Lung (tissue), 11 donors: ENCODE measurements at regions not wholly inside any gene's neighbourhood (a gene's known extent, or its start where the extent isn't known, plus 50 kb on each side); places are given as distances from the start of the nearest gene placed in this dataset.

Source experiments
- ATAC-seq: fragments of 200-7000 bp; cut with Tn5 transposase; one replicate; pipeline ENCODE4 v1.9.1; 2020; ENCODE audit warnings: moderate number of reproducible peaks; ENCODE audit not compliant: insufficient read depth, low FRiP score
- DNase-seq, 3 donors: peaks; one replicate each; pipeline ENCODE4 v3.0.0-alpha.2; 2013 to 2017
- H3K27ac ChIP-seq, 2 donors: one replicate each; pipeline ENCODE4 v1.5.1; 2013; ENCODE audit warnings: mild to moderate bottlenecking in 2 of 2, moderate library complexity in 2 of 2, control low read depth in 1 of 2, inconsistent platforms in 1 of 2, low read depth in 1 of 2, low read length in 1 of 2
- H3K27me3 ChIP-seq, 3 donors: one replicate each; pipeline ENCODE4 v1.5.1; 2013; ENCODE audit warnings: low read length in 2 of 3; ENCODE audit not compliant: control insufficient read depth in 3 of 3, insufficient read depth in 3 of 3
- H3K36me3 ChIP-seq, 4 donors: one replicate each; pipeline ENCODE4 v1.5.1; 2013; ENCODE audit warnings: low read length in 4 of 4, mild to moderate bottlenecking in 1 of 4, moderate library complexity in 1 of 4; ENCODE audit not compliant: control insufficient read depth in 4 of 4, insufficient read depth in 4 of 4
- H3K4me1 ChIP-seq, 5 donors: one replicate each; pipeline ENCODE4 v1.5.1; 2013; ENCODE audit warnings: low read length in 5 of 5, mild to moderate bottlenecking in 2 of 5, moderate library complexity in 1 of 5; ENCODE audit not compliant: control insufficient read depth in 5 of 5, insufficient read depth in 5 of 5
- H3K4me3 ChIP-seq: one replicate; pipeline ENCODE4 v1.5.1; 2013; ENCODE audit warnings: mild to moderate bottlenecking, control low read depth, moderate library complexity
- H3K9ac ChIP-seq, 2 donors: one replicate each; pipeline ENCODE4 v1.5.1; 2013; ENCODE audit warnings: low read length in 2 of 2, control low read depth in 1 of 2; ENCODE audit not compliant: insufficient read depth in 1 of 2
- H3K9me3 ChIP-seq, 4 donors: one replicate each; pipeline ENCODE4 v1.5.1; 2013; ENCODE audit warnings: low read length in 3 of 4, mild to moderate bottlenecking in 1 of 4, moderate library complexity in 1 of 4; ENCODE audit not compliant: control insufficient read depth in 4 of 4, insufficient read depth in 3 of 4
- CTCF ChIP-seq: IDR thresholded peaks from 2 replicates; pipeline ENCODE4 v1.5.1; 2012; ENCODE audit warnings: mild to moderate bottlenecking; ENCODE audit errors: control extremely low read depth, extremely low read depth
- WGBS, 2 donors: extraction: QIAGEN DNeasy Blood & Tissue Kit; methylation state at CpG; one replicate each; pipeline ENCODE4 v1.1.7; 2013; 5-methylcytosine and 5-hydroxymethylcytosine counted together
- donor health status: control.
- donor health status: control.
- donor health status: Bipolar disorder and iron deficiency.
- donor health status: healthy.
- donor health status: DM: yes; HTN: yes; CAD: no.

GRCh38 chr6:167422934-167423333 lies 98.0 kb downstream of the TTLL2 start:
- H3K4me1 ChIP-seq, result peaks cover 0 to 8% (median 6%) of the 10 kb centered on the region in 5 donors
- no peaks in the 10 kb centered on the region for H3K9me3 ChIP-seq
- H3K27me3 ChIP-seq, result peaks cover 0 to 3% (median 0%) of the 10 kb centered on the region in 3 donors
- no peak for TF ChIP-seq CTCF
- no peak overlapping the region for H3K9ac ChIP-seq
- no peak for DNase-seq
- no peak overlapping the region for H3K4me3 ChIP-seq
- no peak overlapping the region for H3K27ac ChIP-seq
- WGBS, 2 donors, result 97 to 100% methylated on average over 15 to 23 of the region's 23 CpGs
- H3K36me3 ChIP-seq, result no peaks in the 10 kb centered on the region
- no peak for ATAC-seq

- no peak overlapping the region for H3K27ac ChIP-seq
These were observed 99.3 kb downstream of the TTLL2 start for GRCh38 chr6:167424060-167424673.

GRCh38 chr6:167424700-167425099 lies 99.8 kb downstream of the TTLL2 start:
- H3K9ac ChIP-seq, result no peak overlapping the region
- 95 to 97% methylated on average over 9 of the region's 9 CpGs for WGBS, 2 donors

More at GRCh38 chr6:167424060-167424673, 99.3 kb downstream of the TTLL2 start:
- ATAC-seq (no peak), DNase-seq (no peak)
- Histone ChIP-seq H3K27me3 (peaks cover 0 to 3% (median 0%) of the 10 kb centered on the region in 3 donors), H3K36me3 (no peaks in the 10 kb centered on the region), H3K9me3 (peaks cover 0 to 2% (median 0%) of the 10 kb centered on the region in 4 donors), H3K4me1 (peaks cover 0 to 8% (median 6%) of the 10 kb centered on the region in 5 donors), H3K9ac (no peak overlapping the region), H3K4me3 (no peak overlapping the region)
- 92 to 95% methylated on average over 22 of the region's 22 CpGs for WGBS, 2 donors
- TF ChIP-seq CTCF, result no peak

More at GRCh38 chr6:167424700-167425099, 99.8 kb downstream of the TTLL2 start:
- no peaks in the 10 kb centered on the region for H3K36me3 ChIP-seq
- DNase-seq, result no peak
- no peak for ATAC-seq
- peaks cover 0 to 8% (median 6%) of the 10 kb centered on the region in 5 donors for H3K4me1 ChIP-seq
- peaks cover 0 to 3% (median 0%) of the 10 kb centered on the region in 4 donors for H3K9me3 ChIP-seq
- H3K27me3 ChIP-seq, result peaks cover 0 to 3% (median 0%) of the 10 kb centered on the region in 3 donors
- H3K27ac ChIP-seq, result no peak overlapping the region
- no peak overlapping the region for H3K4me3 ChIP-seq
- TF ChIP-seq CTCF, result no peak
